ENCODE measurements at regions not wholly inside any gene's neighbourhood (a gene's known extent, or its start where the extent isn't known, plus 50 kb on each side); places are given as distances from the start of the nearest gene placed in this dataset.

DNA sequence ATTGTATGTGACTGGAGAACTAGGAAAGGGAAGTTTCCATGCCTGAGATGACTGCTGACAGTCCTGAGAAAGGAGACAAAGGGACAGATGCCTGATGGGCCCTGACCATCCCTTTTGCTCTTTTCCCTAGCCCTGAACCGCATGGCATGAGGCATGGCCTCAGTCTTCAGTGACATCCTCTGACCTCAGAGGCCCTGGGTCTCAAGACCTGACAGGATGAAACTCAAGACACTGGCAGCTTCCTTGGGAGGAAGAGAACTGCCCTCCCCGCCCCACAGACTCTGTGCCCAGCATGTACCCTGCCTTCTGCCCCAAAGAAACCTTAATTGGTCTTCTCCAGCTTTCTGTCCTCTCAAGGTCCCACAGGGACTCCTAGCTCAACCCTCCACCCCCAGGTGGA lies 444.1 kb downstream of the SOX6 start (continued):
- TF ChIP-seq, protein P1, sequence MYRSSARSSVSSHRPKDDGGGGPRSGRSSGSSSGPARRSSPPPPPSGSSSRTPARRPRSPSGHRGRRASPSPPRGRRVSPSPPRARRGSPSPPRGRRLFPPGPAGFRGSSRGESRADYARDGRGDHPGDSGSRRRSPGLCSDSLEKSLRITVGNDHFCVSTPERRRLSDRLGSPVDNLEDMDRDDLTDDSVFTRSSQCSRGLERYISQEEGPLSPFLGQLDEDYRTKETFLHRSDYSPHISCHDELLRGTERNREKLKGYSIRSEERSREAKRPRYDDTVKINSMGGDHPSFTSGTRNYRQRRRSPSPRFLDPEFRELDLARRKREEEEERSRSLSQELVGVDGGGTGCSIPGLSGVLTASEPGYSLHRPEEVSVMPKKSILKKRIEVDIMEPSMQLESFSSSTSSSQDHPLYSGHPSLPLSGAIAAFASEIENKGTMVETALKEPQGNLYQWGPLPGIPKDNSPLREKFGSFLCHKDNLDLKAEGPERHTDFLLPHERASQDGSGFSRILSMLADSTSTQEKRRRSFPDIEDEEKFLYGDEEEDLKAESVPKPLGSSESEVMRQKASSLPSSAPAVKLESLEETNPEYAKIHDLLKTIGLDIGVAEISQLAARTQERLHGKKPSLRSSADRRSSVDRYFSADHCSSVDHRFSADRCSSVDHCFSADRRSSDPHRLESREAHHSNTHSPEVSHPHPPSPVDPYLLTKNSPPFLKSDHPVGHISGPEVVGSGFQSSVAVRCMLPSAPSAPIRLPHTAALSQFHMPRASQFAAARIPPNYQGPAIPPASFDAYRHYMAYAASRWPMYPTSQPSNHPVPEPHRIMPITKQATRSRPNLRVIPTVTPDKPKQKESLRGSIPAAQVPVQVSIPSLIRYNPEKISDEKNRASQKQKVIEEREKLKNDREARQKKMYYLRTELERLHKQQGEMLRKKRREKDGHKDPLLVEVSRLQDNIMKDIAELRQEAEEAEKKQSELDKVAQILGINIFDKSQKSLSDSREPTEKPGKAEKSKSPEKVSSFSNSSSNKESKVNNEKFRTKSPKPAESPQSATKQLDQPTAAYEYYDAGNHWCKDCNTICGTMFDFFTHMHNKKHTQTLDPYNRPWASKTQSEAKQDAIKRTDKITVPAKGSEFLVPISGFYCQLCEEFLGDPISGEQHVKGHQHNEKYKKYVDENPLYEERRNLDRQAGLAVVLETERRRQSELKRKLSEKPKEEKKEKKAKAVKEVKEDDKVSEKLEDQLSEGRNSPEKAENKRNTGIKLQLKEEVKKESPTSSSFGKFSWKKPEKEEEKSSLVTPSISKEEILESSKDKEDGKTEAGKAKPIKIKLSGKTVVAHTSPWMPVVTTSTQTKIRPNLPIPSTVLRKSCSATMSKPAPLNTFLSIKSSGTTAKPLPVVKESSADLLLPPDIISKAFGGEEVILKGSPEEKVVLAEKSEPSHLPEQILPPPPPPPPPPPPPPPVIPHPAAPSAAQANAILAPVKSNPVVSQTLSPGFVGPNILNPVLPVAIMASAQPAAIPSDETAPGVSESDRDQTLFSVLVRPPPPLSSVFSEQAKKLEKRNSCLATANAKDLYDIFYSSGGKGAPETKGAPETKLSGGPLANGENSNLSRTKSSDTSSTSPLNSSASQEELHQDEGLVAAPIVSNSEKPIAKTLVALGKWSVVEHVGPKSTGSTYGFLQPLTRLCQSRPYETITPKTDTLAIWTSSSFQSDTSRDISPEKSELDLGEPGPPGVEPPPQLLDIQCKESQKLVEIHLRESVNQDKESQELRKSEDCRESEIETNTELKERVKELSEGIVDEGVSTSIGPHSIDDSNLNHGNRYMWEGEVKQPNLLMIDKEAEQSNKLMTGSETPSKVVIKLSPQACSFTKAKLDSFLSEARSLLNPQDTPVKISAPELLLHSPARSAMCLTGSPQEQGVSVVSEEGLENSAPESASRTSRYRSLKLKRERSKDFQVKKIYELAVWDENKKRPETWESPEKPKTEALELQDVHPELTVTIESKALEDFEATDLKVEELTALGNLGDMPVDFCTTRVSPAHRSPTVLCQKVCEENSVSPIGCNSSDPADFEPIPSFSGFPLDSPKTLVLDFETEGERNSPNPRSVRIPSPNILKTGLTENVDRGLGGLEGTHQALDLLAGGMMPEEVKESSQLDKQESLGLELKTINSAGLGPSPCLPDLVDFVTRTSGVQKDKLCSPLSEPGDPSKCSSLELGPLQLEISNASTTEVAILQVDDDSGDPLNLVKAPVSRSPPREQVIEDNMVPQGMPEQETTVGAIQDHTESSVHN (IDR thresholded peaks at IDR 0.05; ENCODE audit: borderline replicate concordance in 1 of 2, low read depth in 1 of 2) = no peak
- TF ChIP-seq, protein P2, sequence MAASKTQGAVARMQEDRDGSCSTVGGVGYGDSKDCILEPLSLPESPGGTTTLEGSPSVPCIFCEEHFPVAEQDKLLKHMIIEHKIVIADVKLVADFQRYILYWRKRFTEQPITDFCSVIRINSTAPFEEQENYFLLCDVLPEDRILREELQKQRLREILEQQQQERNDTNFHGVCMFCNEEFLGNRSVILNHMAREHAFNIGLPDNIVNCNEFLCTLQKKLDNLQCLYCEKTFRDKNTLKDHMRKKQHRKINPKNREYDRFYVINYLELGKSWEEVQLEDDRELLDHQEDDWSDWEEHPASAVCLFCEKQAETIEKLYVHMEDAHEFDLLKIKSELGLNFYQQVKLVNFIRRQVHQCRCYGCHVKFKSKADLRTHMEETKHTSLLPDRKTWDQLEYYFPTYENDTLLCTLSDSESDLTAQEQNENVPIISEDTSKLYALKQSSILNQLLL (CRISPR knock-in tag; IDR thresholded peaks at IDR 0.05; ENCODE audit: borderline replicate concordance) = no peak
